GM18861 (cell line): ENCODE measurements at regions not wholly inside any gene's neighbourhood (a gene's known extent, or its start where the extent isn't known, plus 50 kb on each side); places are given as distances from the start of the nearest gene placed in this dataset.
"Not testable (repeated sequence)": the region's sequence is repeated elsewhere in the genome, so short reads cannot be mapped to it uniquely, and the experiment has no call there.

ENCODE experiments used
- ATAC-seq: cut with Tn5 transposase; IDR thresholded peaks from one replicate; pipeline ENCODE4 v1.9.1; 2021; ENCODE audit not compliant: unreplicated experiment

DNA sequence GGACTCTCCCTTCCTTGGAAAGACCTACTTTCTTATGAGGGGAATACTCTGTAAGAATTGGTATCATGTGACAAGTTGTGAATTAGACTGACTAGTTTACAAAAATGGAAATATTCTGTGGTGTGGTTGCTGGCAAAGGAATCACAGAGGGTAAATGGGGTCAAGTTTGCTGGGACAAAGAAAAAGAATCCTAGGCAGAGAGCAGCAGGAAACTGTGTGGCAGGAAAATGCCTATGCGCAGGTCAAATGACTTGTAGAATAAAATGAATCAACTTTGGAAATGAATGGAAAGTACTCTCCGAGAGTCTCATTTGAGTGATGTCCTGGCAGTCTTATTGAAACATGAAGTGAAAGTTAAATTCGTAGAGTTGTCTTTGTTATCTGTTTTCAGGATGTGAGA lies 1250.7 kb downstream of the UQCRFS1 start:
- no peak for ATAC-seq

DNA sequence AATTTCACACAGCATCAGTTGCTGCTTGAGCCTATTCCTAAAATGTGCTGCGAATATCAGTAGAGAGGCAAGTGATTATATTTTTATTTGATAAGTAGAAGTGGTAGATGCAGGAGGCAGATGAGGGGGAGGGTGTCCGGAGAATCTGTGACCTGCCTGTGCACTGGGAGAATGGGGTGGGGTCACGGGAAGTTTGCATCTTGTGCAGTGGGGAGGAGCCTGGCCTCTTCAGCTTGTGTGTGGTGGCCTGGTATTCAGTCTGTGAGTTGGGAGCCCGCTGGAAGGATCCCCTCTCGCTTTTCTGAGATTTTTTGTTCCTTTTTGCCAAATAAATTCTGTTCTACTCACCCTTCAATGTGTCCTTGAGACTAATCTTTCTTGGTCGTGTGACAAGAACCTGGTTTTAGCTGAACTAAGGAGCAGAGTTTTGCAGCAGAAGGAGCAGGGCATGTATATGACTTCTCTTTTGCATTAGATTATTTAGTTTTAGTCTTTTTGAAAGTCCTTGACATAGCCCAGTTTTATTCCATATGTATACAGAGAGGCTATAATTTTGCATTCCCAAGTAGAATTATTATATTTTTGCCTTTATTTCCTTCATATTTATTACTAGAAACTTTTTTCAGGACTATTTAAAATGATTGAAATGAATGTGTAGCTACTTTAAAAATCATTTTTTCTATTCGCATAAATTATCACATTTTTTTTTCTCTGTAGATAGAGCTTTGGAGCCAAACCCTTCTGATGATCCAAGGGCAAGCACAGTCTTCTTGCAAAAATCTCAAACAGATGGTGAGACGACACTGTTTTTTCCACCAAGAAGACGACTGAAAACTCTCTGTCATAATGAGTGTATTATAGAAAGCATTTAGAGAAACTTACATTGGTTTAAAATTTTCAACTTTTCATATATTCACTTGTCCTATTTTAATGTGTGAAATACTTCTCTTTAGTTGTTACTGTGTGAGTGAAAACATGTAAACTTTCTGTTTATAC lies 1257.2 kb downstream of the UQCRFS1 start:
- ATAC-seq = no peak

DNA sequence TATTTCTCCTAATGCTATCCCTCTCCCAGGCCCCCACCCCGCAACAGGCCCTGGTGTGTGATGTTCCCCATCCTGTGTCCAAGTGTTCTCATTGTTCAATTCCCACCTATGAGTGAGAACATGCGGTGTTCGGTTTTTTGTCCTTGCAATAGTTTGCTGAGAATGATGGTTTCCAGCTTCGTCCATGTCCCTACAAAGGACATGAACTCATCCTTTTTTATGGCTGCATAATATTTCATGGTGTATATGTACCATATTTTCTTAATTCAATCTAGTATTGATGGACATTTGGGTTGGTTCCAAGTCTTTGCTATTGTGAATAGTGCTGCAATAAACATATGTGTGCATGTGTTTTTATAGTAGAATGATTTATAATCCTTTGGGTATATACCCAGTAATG lies 1270.3 kb downstream of the UQCRFS1 start:
- not testable (repeated sequence) for ATAC-seq

DNA sequence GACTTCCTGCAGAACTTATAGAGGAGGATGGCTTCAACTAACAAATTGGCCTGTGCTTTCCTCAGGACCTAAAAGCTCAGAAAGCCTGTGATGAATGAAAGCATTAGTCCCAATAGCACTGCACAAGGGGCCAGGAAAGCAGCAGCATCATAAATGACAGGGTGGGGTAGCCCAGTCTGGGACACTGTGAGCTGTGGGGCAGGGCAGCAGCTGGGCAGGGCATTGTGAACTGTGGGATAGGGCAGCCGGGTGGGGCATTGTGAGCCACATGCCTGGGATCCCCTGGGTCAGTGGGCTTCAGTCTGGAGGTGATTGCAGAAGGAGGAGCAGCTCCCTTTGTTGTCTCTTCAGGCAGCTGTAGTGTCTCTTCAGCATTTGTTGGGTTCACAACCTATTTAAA lies 1276.8 kb downstream of the UQCRFS1 start:
- ATAC-seq = no peak

DNA sequence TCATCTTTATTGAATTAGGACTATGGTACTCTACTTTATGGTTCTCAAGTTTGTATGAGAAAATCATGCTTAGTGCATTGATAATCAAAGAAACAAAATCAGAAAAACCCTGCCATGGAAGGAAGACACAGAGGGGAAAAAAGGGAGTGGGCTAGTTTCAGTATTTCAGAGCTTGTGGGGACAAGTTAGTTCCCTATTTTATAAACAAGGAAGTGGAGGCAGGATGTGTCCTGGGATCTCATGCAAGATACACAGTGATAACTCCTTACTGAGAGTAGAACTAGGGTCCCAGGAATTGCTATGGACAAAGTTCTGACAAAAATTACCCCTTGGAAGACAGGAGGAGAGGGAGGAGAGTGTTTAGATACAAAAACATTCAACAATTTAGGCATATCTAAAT lies 1277.3 kb downstream of the UQCRFS1 start:
- no peak for ATAC-seq

DNA sequence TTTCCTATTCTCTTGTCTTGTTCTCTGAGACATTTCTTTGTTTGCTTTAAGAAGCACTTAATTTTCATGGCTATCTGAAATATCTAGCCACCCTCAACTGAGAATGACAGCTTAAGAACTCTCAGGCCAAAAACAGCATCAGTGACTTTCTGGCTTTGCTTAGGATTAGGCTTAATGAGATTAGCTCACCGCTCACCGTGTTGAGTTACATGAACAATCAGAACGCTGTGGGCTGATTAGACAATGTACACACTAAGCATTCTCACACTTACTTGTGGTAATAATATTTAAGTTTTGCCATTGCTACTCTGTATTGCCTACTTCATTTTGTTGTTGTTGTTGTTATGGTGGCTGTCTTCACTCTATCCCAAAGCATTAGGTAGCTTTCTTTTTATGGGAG lies 1283.6 kb downstream of the UQCRFS1 start:
- ATAC-seq = no peak

DNA sequence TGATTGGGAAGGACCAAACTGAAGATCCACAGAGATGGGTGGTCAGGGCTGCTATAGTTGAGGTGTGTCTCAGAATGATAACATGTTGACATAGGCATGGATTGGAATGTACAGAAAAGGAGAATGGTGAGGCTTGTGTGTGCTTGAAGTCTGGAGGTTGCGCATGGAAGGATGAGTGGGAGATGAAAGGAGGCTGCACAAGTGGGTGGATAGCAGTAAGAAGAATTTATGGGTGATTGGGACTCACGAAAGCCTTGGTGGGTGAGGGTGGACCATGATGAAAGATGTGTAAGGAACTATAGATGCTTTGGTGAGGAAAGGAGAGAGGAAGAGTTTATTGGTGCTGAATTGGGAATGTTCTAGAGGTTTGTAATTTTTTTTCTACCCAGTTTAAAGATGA lies 1287.7 kb downstream of the UQCRFS1 start:
- no peak for ATAC-seq

DNA sequence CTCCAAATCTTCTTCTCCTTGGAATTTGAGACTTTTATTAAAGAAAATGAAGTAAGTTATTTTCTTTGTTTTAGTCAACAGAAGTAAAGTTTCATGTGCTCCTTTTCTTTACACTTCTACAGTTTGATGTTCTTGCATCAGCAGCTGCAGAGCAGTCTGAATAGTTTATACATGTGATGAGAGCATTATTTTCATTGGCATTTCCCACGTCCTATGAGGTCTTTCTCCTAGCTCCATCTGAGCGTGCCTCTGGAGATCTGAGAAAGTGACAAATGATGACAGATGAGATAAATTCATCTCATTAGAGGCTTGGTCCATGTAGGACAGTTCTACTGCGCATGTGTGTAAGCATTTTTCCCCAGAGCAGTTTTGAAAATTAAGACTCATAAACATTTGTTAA lies 1290.0 kb downstream of the UQCRFS1 start:
- ATAC-seq = no peak

DNA sequence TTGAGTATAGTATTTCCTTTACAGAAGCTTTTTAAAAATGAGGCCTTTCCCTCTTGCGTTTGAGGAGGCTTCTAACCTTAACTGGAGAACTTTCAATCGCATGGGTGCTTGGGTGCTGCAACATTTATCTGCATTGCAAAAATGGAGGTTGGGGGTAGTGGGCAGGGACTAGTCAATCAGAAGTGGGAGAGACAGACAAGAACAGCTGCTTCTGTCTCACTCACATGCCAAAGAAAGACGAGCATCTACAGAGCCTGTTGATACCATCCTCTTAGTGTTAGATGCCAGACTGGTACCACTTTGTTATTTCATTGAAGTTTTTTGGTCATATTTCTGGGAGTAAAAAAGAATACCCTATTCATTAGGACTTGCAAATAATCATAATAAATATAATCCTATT lies 1292.2 kb downstream of the UQCRFS1 start:
- no peak for ATAC-seq

DNA sequence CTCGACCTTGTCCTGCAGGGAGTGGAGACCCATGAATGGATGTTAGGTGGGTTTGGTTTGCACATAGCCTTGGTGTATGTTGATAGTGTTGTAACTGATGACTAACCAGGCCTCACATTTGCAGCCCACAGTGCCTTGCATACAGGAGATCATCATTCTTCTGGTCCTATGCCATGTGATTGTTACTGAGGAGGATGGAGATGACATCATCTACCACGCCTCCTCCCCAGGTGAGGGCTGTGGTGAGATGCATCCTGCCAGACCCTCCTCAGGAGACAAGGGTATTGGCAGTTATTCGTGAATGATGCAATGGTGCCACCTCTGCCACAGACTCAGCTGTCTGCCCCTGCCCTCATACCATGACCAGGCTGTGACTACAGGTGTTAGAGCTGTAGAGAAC lies 1294.1 kb downstream of the UQCRFS1 start:
- no peak for ATAC-seq

DNA sequence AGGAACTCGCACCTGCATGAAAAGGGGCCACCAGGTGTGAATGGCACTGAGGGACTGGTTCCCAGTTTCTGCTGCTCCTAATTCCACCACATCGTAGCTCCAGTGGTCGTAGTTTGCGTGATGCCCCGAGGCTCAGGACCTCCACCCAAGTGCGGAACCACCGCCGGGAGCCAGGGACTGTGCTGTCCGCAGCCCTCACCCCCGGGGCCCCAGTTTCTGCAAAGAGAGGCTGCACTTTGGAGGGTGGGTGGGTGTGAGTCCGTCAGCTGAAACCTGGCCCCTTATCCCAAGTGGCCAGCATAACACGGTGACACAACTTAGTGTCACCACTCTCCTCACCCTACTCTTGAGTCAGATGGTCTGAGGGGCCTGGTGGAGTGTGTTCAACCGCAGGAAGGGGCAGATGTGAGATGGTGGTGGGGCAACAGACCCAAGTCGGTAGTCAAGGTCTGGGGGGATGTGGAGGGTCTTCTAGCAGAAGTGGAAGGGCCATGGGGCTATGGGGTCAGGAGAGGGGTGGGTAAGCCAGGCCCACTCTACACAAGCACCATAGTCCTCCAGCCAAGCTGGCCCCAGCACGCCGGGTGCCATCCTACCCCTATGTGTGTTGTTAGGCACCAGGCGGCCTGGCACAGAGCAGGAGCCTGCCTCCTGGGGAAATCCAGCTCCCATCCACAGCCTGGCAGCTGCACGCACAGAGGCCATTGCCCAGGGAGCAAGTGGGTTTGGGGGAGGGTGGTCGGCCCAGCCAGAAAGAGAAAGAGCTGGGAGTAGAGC lies 1301.6 kb downstream of the UQCRFS1 start:
- ATAC-seq = no peak

DNA sequence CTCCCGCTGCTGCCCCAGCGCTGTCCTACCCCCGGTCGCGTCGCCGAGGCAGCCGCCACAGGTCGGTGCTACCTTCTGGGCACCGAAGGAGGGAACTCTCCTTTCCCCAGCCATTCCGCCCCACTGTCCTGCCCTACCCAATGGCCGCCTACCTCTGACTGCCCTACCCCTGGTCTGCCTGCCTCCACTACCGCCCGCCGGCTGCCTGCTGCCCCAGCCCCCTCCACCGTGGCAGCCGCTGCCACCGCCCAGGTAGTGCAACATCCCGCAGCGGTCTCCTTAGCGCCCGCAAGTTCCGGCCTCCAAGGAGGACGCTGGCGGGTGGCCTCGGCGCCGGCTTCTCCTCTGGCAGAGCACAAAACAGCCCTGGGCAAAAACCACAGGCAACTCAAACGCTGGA lies 1303.1 kb downstream of the UQCRFS1 start:
- ATAC-seq = no peak

DNA sequence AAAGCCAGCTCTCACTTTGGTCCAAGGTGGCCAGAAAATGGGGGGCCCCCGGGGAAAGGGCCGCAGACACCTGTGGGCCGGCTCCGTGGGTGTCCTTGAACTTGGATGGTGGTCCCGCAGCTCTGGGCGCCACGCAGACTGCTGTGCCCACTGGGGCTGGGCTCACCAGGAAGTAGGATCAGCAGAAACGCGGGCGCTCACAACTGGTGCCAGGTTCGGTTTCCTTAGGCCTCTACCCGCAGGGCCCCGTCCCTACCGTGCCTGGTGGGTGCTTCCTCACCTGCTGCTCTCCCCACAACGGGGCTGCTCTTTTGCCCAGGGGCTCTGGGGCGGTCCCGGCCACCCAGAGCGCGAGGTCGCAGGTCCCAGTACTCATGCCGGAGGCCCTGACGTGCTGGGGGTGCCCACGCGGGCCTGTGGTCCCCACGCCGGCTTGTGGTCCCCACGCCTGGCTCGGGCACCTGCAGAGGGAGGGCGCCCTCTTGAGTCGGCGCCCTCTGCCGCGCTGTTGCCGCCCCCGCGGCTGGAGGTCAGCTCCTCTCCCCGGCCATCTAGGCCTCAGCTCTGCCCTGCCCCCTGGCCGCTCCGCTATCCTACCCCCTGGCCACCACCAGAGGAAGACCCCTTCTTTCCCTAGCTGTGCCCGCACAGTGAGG lies 1303.6 kb downstream of the UQCRFS1 start:
- no peak for ATAC-seq

DNA sequence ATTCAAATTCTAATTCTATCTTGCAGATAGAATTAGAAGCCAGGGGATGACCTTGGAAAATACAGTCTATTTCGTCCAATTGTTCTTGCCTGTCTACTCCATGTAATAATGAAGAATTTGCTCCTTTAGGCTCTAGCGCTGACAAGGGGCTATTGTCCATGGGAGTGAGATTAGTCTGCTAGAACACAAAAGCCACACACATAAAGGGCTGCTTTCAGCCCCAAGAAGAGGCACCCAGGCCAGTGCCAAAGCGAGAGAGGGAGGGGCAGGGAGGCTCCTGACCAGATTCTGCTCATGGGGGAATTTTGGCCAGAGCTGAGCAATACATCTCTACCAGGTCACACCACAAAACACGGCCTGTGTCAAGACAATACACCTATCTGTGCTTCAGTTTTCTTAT lies 1306.9 kb downstream of the UQCRFS1 start:
- ATAC-seq = no peak

DNA sequence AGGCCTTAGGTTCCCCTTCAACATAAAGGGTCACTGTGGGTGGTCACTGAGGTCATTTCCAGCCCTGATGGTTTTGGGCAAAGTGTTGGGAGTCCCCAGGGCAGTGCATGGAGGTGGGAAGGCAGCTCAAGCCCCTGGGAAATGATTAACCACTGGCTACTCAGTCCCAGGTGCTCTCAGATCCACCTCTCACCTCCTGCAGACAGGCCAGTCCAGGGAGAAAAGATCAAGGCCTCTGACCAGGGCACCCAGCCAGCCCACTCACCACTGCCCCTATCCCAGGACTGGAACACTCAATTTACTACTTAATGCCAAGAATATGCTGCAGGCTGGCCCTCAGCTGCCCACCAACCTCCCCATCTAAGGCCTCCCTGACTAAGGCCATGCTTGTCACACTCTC lies 1307.9 kb downstream of the UQCRFS1 start:
- ATAC-seq = no peak

DNA sequence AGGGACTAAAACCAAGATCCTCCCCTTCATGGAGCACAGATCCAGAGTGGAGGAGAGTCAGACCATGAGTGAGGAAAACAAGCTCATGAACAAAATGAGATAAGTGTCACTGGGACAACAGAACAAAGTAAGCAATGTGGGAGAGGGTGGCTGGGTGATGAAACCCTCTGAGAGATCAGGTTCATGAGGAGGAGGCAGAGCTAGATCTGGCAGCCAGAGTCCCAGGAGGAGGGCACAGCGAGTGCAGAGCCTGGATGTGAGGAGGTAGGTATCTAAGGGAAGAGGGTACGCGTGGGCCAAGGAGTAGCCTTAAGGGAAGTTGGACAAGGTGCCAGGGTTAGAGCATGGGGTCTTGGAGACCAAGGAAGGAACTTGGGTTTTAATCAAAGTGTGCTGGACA lies 1311.9 kb downstream of the UQCRFS1 start:
- no peak for ATAC-seq

DNA sequence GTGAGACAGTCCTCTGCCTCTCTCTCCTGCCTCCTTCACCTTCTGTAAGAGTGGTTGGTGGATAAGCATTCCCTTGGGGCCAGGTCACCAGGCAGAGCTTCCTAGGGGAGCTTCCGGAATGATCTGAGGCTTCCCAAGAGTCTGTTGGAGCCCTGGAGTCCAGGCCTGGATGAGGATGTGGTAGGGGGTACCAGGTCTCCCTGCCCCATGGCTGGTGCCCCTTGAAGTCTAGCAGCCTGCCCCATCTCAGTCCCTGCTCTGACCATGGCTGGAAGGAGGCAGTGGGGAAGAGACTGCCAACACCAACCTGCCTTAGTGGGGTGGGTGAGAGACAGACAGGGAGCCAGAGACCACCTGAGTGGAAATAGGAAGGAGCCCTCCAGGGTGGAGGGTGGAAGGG lies 1316.9 kb downstream of the UQCRFS1 start:
- ATAC-seq = no peak

DNA sequence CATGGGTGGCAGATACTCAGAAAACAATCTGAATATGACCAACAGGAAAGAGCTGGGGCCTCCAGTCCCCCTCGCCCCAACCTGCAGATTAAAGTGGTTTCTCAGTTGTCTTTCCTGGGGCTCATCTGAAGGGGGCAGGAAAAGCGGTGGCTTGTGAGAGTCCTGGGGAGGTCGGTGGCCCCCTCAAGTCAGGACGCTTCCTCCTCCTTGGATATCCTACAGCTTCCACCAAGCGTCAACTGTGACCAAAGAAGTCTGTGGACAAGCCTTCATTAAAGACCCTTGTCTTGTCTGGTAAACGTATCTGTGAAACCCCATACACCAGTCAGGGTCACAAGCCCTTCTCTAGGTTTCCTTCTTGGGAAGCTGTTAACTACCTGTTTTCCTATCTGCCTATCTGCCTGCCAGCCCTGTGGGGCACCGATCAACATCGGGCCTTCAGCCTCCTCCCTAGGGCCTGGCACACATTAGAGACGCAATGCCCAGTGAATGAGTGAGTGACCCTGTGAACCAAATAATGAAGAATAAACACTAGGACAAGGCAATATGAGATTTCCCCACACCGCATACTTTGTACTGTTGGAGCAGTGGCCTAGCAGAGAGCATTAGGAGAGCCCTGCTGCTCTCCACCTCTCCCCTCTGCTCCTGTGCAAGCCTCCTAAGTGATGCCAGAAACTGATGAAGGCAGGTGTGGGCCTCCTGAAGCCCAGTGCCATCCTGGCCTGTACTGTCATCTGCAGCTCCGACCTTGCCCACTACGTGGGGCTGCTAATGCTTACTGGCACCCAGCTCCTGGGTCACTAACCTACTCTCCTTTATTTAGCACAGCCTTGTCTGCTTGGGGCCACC lies 1317.8 kb downstream of the UQCRFS1 start:
- no peak for ATAC-seq

DNA sequence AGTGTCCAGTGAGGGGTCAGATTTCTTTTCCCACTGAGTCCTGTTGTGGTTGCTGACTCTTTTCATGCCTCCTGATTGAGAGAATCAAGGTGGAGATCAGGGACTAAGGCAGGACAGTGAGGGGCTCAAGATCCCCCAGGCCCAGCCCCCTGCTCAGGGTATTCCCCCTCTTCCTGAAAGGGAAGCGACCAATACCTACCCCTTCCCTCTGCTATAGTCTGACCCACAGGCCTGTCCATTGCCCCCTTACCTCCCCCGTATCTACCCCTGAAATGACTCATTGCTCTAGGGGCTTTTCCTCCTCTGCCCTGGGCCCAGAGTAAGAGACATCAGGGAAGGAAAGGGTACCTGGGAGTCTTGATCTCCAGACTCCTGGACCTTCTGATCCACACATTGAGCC lies 1320.5 kb downstream of the UQCRFS1 start:
- no peak for ATAC-seq

DNA sequence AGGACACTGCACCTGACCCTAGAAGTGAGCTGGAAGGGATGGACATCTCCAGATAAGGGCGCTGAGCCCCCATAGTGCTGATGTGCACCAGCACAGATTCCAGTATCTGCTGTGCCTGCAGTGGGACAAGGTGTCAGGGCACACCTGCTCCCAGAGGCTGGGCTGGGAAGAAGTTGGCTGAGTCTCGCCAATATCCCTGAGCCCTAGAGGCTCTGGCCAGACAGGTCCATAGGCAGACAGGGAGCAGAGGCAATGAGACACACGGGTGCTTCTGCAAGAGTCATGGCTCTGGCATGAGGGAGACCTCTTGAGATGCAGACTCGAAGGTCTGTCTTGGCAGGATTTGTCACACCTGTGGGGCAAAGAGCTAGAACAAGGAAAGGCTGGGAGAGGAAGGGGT lies 1321.5 kb downstream of the UQCRFS1 start:
- ATAC-seq = no peak

DNA sequence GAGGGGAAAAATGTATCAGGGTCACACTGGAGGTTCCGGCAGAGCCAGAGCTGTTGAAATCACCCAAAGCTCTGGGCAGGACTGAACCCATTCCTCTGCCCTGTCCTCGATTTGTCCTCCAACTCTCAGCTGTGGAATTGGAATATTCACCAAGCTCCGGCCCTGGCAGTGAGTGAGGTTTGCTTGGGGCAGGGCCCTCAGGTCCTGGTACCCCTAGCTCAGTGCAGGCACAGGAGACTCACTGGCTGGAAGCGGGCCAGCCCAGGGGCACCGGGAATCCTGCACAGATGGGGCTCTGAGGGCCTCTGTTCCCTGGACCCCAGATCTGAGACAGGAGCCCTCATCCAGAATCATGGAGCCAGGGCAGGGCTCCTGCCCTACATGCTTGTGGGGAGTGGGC lies 1322.3 kb downstream of the UQCRFS1 start:
- ATAC-seq = no peak
